HG03571 (cell line): ENCODE measurements at regions not wholly inside any gene's neighbourhood (a gene's known extent, or its start where the extent isn't known, plus 50 kb on each side); places are given as distances from the start of the nearest gene placed in this dataset.

Experiments
- ATAC-seq: cut with Tn5 transposase; IDR thresholded peaks from one replicate; pipeline ENCODE4 v1.9.1; 2021; ENCODE audit not compliant: unreplicated experiment

GRCh38 chr5:90135779-90136378 lies 273.7 kb downstream of the CETN3 start:
- ATAC-seq: no peak

GRCh38 chr5:90134892-90135291 lies 274.7 kb downstream of the CETN3 start:
- no peak for ATAC-seq

- no peak for ATAC-seq
These were observed 275.2 kb downstream of the CETN3 start for GRCh38 chr5:90134381-90134780.

GRCh38 chr5:90133941-90134340 lies 275.6 kb downstream of the CETN3 start:
- ATAC-seq: no peak

GRCh38 chr5:90131383-90132133 lies 278.0 kb downstream of the CETN3 start:
- peak; percentile 73 for ATAC-seq

- ATAC-seq: no peak
These were observed 281.0 kb downstream of the CETN3 start for GRCh38 chr5:90128551-90128950.

GRCh38 chr5:90119531-90119971 lies 290.0 kb downstream of the CETN3 start:
- ATAC-seq: no peak

GRCh38 chr5:90117005-90117404 lies 292.6 kb downstream of the CETN3 start:
- ATAC-seq: no peak

- ATAC-seq: no peak
These were observed 296.4 kb downstream of the CETN3 start for GRCh38 chr5:90113108-90113507.

GRCh38 chr5:90112033-90112692 lies 297.4 kb downstream of the CETN3 start:
- ATAC-seq: no peak

GRCh38 chr5:90111364-90112032 lies 298.1 kb downstream of the CETN3 start:
- ATAC-seq: no peak

- no peak for ATAC-seq
These were observed 300.3 kb downstream of the CETN3 start for GRCh38 chr5:90109285-90109684.

GRCh38 chr5:90099099-90099498 lies 310.5 kb downstream of the CETN3 start:
- ATAC-seq: no peak

- ATAC-seq: no peak
These were observed 312.5 kb downstream of the CETN3 start for GRCh38 chr5:90097082-90097477.

- no peak for ATAC-seq
These were observed 313.0 kb downstream of the CETN3 start for GRCh38 chr5:90096415-90097081.

GRCh38 chr5:90095292-90096060 lies 314.1 kb downstream of the CETN3 start:
- ATAC-seq: no peak

GRCh38 chr5:90093751-90094485 lies 315.6 kb downstream of the CETN3 start:
- ATAC-seq: no peak

GRCh38 chr5:90092734-90093133 lies 316.8 kb downstream of the CETN3 start:
- ATAC-seq: no peak

GRCh38 chr5:90084342-90084741 lies 325.2 kb downstream of the CETN3 start:
- ATAC-seq: no peak
